RPMI8226 (cell line): ENCODE measurements at regions not wholly inside any gene's neighbourhood (a gene's known extent, or its start where the extent isn't known, plus 50 kb on each side); places are given as distances from the start of the nearest gene placed in this dataset.
"Not testable (repeated sequence)": the region's sequence is repeated elsewhere in the genome, so short reads cannot be mapped to it uniquely, and the experiment has no call there.

ENCODE experiments used
- DNase-seq: peaks from one replicate; pipeline ENCODE4 v3.0.0-alpha.2; 2015

- no peak for DNase-seq
These were observed 95.0 kb downstream of the FAM53A start for GRCh38 chr4:1589098-1589497.

GRCh38 chr4:1588306-1588705 lies 95.8 kb downstream of the FAM53A start:
- DNase-seq, result no peak

GRCh38 chr4:1584498-1584897 lies 99.6 kb downstream of the FAM53A start:
- no peak for DNase-seq

GRCh38 chr4:1583859-1584258 lies 100.3 kb downstream of the FAM53A start:
- DNase-seq, result no peak

GRCh38 chr4:1583051-1583785 lies 100.9 kb downstream of the FAM53A start:
- DNase-seq, result no peak

GRCh38 chr4:1582227-1582626 lies 101.9 kb downstream of the FAM53A start:
- no peak for DNase-seq

GRCh38 chr4:1581164-1581894 lies 102.8 kb downstream of the FAM53A start:
- DNase-seq, result peak; percentile 89

- not testable (repeated sequence) for DNase-seq
These were observed 103.5 kb downstream of the FAM53A start for GRCh38 chr4:1580692-1581012.

GRCh38 chr4:1579901-1580691 lies 104.0 kb downstream of the FAM53A start:
- peak; percentile 86 for DNase-seq

- peak; percentile 40 for DNase-seq
These were observed 104.9 kb downstream of the FAM53A start for GRCh38 chr4:1579001-1579900.

GRCh38 chr4:1578251-1578773 lies 105.8 kb downstream of the FAM53A start:
- no peak for DNase-seq

GRCh38 chr4:1577822-1578217 lies 106.3 kb downstream of the FAM53A start:
- DNase-seq, result no peak

- DNase-seq, result no peak
These were observed 106.9 kb downstream of the FAM53A start for GRCh38 chr4:1576961-1577821.

- DNase-seq, result no peak
These were observed 107.7 kb downstream of the FAM53A start for GRCh38 chr4:1576304-1576960.

- no peak for DNase-seq
These were observed 108.5 kb downstream of the FAM53A start for GRCh38 chr4:1575418-1576303.

GRCh38 chr4:1574601-1575417 lies 109.3 kb downstream of the FAM53A start:
- no peak for DNase-seq

GRCh38 chr4:1573830-1574459 lies 110.2 kb downstream of the FAM53A start:
- DNase-seq, result no peak

GRCh38 chr4:1572964-1573720 lies 111.0 kb downstream of the FAM53A start:
- DNase-seq, result no peak
